ENCODE measurements at regions not wholly inside any gene's neighbourhood (a gene's known extent, or its start where the extent isn't known, plus 50 kb on each side); places are given as distances from the start of the nearest gene placed in this dataset.
"Not testable (repeated sequence)": the region's sequence is repeated elsewhere in the genome, so short reads cannot be mapped to it uniquely, and the experiment has no call there.

DNA sequence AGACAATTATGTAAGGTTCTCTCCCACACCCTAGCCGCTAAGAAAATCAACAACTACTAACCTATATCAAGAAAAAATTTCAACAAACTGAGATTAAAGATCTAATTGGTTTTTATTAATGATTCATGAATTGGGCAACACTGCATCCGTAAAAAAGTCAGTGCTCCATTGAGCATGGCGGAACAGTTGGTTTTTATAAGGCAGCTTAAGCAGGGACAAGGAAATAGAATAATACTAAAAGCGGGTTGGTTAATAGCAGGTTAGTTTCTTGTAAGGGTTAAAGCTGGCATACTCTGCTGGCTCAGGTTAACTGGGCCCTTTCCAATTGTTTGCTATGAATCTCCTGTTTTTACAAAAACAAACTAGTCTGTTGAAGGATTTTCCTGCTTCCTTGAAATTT lies 202.3 kb upstream of the RASGEF1B start:
- H3K4me3 ChIP-seq (ENCODE audit: low read length) = no peak overlapping the region
- TF ChIP-seq CTCF (conservative IDR thresholded peaks at IDR 0.05; ENCODE audit: low read length) = no peak
- DNase-seq (ENCODE audit: low read depth) = no peak

GRCh38 chr4:81668328-81668727 lies 196.6 kb upstream of the RASGEF1B start:
- not testable (repeated sequence) for H3K4me3 ChIP-seq (ENCODE audit: low read length)

DNA sequence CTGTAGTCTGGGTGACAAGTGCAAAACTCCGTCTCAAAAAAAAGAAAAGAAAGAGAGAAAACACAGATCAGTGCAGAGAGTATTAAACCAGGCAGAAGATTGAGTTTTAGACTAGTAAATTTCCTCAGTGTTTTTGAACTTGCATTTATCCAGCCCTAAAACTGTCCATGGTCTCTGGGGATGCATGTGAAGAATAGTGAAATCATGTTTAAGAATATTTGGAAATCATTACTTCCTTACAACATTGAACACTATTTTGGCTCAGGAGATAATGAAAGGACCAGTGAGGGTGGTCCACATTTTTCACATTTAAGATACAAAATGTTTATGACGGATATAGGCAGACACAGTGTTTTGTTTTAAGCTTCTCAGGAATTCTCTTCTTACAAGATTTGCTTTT lies 195.8 kb upstream of the RASGEF1B start:
- no peak for DNase-seq (ENCODE audit: low read depth)
- H3K4me3 ChIP-seq (ENCODE audit: low read length) = no peak overlapping the region
- TF ChIP-seq CTCF (conservative IDR thresholded peaks at IDR 0.05; ENCODE audit: low read length) = no peak

More at GRCh38 chr4:81668328-81668727, 196.6 kb upstream of the RASGEF1B start:
- DNase-seq (ENCODE audit: low read depth) = not testable (repeated sequence)

DNA sequence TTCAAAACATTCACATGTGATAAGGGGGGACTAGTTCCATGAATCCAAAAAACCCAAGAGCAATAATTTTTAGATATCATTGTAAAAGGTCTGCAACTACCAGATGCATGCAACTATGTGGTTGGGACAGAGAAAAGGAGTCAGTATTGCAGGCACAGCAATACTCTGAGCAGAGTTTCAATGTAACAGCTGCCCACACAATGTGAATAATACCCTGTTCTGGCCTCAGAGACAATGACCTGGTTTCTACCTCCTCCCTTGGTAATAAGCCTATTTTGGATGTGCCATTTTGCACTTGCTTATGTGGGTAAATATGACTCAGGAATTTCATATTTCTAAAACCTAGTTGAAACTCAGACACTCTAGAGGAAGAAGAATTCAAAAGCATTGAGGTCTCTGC lies 194.8 kb upstream of the RASGEF1B start:
- H3K4me3 ChIP-seq (ENCODE audit: low read length) = no peak overlapping the region
- TF ChIP-seq CTCF (conservative IDR thresholded peaks at IDR 0.05; ENCODE audit: low read length) = no peak
- no peak for DNase-seq (ENCODE audit: low read depth)

- no peak for DNase-seq (ENCODE audit: low read depth)
- no peak for TF ChIP-seq CTCF (conservative IDR thresholded peaks at IDR 0.05; ENCODE audit: low read length)
- H3K4me3 ChIP-seq (ENCODE audit: low read length) = no peak overlapping the region
Observed at GRCh38 chr4:81665649-81666048, 193.9 kb upstream of the RASGEF1B start.

GRCh38 chr4:81665045-81665444 lies 193.3 kb upstream of the RASGEF1B start:
- no peak for TF ChIP-seq CTCF (conservative IDR thresholded peaks at IDR 0.05; ENCODE audit: low read length)
- H3K4me3 ChIP-seq (ENCODE audit: low read length) = no peak overlapping the region
- no peak for DNase-seq (ENCODE audit: low read depth)

- no peak overlapping the region for H3K4me3 ChIP-seq (ENCODE audit: low read length)
- DNase-seq (ENCODE audit: low read depth) = no peak
- TF ChIP-seq CTCF (conservative IDR thresholded peaks at IDR 0.05; ENCODE audit: low read length) = no peak
Observed at GRCh38 chr4:81664079-81664478, 192.4 kb upstream of the RASGEF1B start.

- no peak overlapping the region for H3K4me3 ChIP-seq (ENCODE audit: low read length)
- TF ChIP-seq CTCF (conservative IDR thresholded peaks at IDR 0.05; ENCODE audit: low read length) = no peak
- DNase-seq (ENCODE audit: low read depth) = no peak
Observed at GRCh38 chr4:81663368-81663767, 191.7 kb upstream of the RASGEF1B start.

All from AG10803 (cell line).